HepG2 (cell line): ENCODE measurements at regions not wholly inside any gene's neighbourhood (a gene's known extent, or its start where the extent isn't known, plus 50 kb on each side); places are given as distances from the start of the nearest gene placed in this dataset.

Experiments used
- ATAC-seq: fragments of 200-7000 bp; cut with Tn5 transposase; 3 replicates; pipeline ENCODE4 v1.9.1; 2020; ENCODE audit warnings: mild to moderate bottlenecking, moderate library complexity
- BruUV-seq: library from RNA; stranded (reverse); fragments of 400-500 nt; replicated peaks from 2 replicates; lab custom pipeline; 2021; lab: Mats Ljungman, UMichigan
- CTCF ChIA-PET: fragments of 300-600 bp; formaldehyde crosslinking; extraction: SDS; loops from one replicate; lab custom pipeline; 2021; ENCODE audit warnings: low total read pairs, inconsistent platforms, low intra/inter-chr PET ratio; lab: Yijun Ruan, JAX
- POLR2A ChIA-PET: fragments of 350-600 bp; sonication (Branson Sonifier 250); formaldehyde crosslinking; loops from one replicate; lab custom pipeline; 2020; ENCODE audit warnings: antibody characterized with exemption, inconsistent platforms; lab: Yijun Ruan, JAX
- DNase-seq: peaks from one replicate; pipeline ENCODE4 v3.0.0-alpha.2; 2015; ENCODE audit warnings: low spot score
- FAIRE-seq: peaks from 3 replicates; lab custom pipeline; 2011; peaks lifted over from hg19 to GRCh38; lab: Jason Lieb, UNC
- H2AFZ ChIP-seq: one replicate; pipeline ENCODE4 v1.6.1; 2011; ENCODE audit warnings: low read length, inconsistent platforms
- H3K27ac ChIP-seq: fragments of 300-600 bp; 3 replicates; pipeline ENCODE4 v1.8.0; 2011; ENCODE audit warnings: mixed run types, mild to moderate bottlenecking, mixed read lengths, low read length, inconsistent platforms; ENCODE audit not compliant: insufficient read depth; ENCODE audit errors: extremely low read length
- H3K27me3 ChIP-seq, 2 experiments: fragments of 200-600 bp in 1 of 2; 2 replicates in 1 of 2; 3 replicates in 1 of 2; pipeline versions ENCODE4 v1.6.0 to v1.8.0; 2011; ENCODE audit warnings: low read length in 2 of 2, mild to moderate bottlenecking in 2 of 2, moderate library complexity in 2 of 2, inconsistent platforms in 1 of 2; ENCODE audit not compliant: insufficient read depth in 2 of 2, control insufficient read depth in 1 of 2
- H3K36me3 ChIP-seq, 2 experiments: fragments of 200-600 bp in 1 of 2; replicated peaks in 1 of 2; 2 replicates in 1 of 2; 3 replicates in 1 of 2; pipeline versions ENCODE4 v1.5.1 to v1.8.0; 2011; ENCODE audit warnings: low read length in 2 of 2, inconsistent platforms in 1 of 2; ENCODE audit not compliant: insufficient read depth in 2 of 2, control insufficient read depth in 1 of 2
- H3K4me1 ChIP-seq: 2 replicates; pipeline ENCODE4 v1.5.1; 2012; ENCODE audit warnings: low read length, inconsistent platforms; ENCODE audit not compliant: insufficient read depth
- H3K4me2 ChIP-seq: 2 replicates; pipeline ENCODE4 v1.6.0; 2011; ENCODE audit warnings: low read depth, low read length, inconsistent platforms
- H3K4me3 ChIP-seq, 3 experiments: fragments of 200-600 bp in 1 of 3; sonication (generic), shearing (Covaris generic) in 1 of 3; replicated peaks in 1 of 3; 2 replicates each; pipeline ENCODE4 v1.5.1; 2011 to 2016; ENCODE audit warnings: low read length in 3 of 3, inconsistent platforms in 2 of 3, low read depth in 2 of 3, mild to moderate bottlenecking in 2 of 3, control low read depth in 1 of 3, mixed read lengths in 1 of 3; ENCODE audit not compliant: insufficient read depth in 1 of 3
- H3K79me2 ChIP-seq: one replicate; pipeline ENCODE4 v1.6.1; 2011; ENCODE audit warnings: low read length, inconsistent platforms; ENCODE audit not compliant: insufficient read depth
- H3K9ac ChIP-seq: 2 replicates; pipeline ENCODE4 v1.6.0; 2011; ENCODE audit warnings: mild to moderate bottlenecking, low read depth, low read length, inconsistent platforms; ENCODE audit not compliant: insufficient read depth
- H3K9me3 ChIP-seq: 2 replicates; pipeline ENCODE4 v1.5.1; 2012; ENCODE audit warnings: mild to moderate bottlenecking, low read length
- H4K20me1 ChIP-seq: 2 replicates; pipeline ENCODE4 v1.6.0; 2011; ENCODE audit warnings: inconsistent platforms, mild to moderate bottlenecking, low read length, moderate library complexity; ENCODE audit not compliant: insufficient read depth
- HMG20B ChIP-seq: conservative IDR thresholded peaks from 2 replicates; pipeline ENCODE4 v1.6.1; 2016; ENCODE audit warnings: missing genetic modification reagents, missing compliant biosample characterization
- NCOA2 ChIP-seq: sonication (generic); formaldehyde crosslinking; IDR thresholded peaks from 2 replicates; pipeline ENCODE4 v1.8.0; 2022; ENCODE audit warnings: inconsistent platforms
- NCOR1 ChIP-seq: fragments of 200-600 bp; sonication (generic); IDR thresholded peaks from 2 replicates; pipeline ENCODE4 v1.7.0; 2017; ENCODE audit warnings: antibody characterized with exemption, low read length, borderline replicate concordance
- NKX3-1 ChIP-seq: sonication (generic); formaldehyde crosslinking; IDR thresholded peaks from 2 replicates; pipeline ENCODE4 v1.5.0; 2020; ENCODE audit warnings: missing genetic modification reagents
- RARG ChIP-seq: sonication (generic); formaldehyde crosslinking; IDR thresholded peaks from 2 replicates; pipeline ENCODE4 v1.4.0; 2020; ENCODE audit warnings: low read depth, mild to moderate bottlenecking, missing genetic modification reagents
- XRCC5 ChIP-seq: fragments of 200-400 bp; formaldehyde crosslinking; optimal IDR thresholded peaks from 2 replicates; pipeline ENCODE3; 2017; ENCODE audit warnings: mild to moderate bottlenecking, low read length
- ZKSCAN1 ChIP-seq: fragments of 150-350 bp; IDR thresholded peaks from 2 replicates; pipeline ENCODE4 v1.6.1; 2014; ENCODE audit warnings: low read length
- ZNF121 ChIP-seq: sonication (generic); formaldehyde crosslinking; IDR thresholded peaks from 2 replicates; pipeline ENCODE4 v1.5.0; 2020; ENCODE audit warnings: mild to moderate bottlenecking, missing genetic modification reagents
- WGBS: methylation state at CpG from one replicate; pipeline ENCODE4 v1.1.6; 2017; ENCODE audit warnings: low lambda C conversion rate; 5-methylcytosine and 5-hydroxymethylcytosine counted together
- in situ Hi-C: cut with HindIII; loops from 2 replicates; pipeline ENCODE4 v1.10.0; 2017; ENCODE audit warnings: low pct_unique_long_range_greater_than_20kb; ENCODE audit not compliant: extremely low pct_ligation_motif_present
- intact Hi-C: fragments of 100-400 bp; cut with micrococcal nuclease; formaldehyde crosslinking; loops from one replicate; pipeline ENCODE4 v1.10.0; 2022; ENCODE audit not compliant: unreplicated experiment
- TF ChIP-seq, protein P1 (sequence below): sonication (generic); formaldehyde crosslinking; IDR thresholded peaks from 2 replicates; pipeline ENCODE4 v1.4.0; 2020; ENCODE audit warnings: missing genetic modification reagents, borderline replicate concordance
- TF ChIP-seq, protein P2 (sequence below): sonication (generic); formaldehyde crosslinking; IDR thresholded peaks from 2 replicates; pipeline ENCODE4 v1.9.0; 2021; ENCODE audit warnings: mild to moderate bottlenecking, missing genetic modification reagents
- TF ChIP-seq, protein P3 (sequence below): sonication (generic); formaldehyde crosslinking; IDR thresholded peaks from 2 replicates; pipeline ENCODE4 v1.5.0; 2020; ENCODE audit warnings: mild to moderate bottlenecking, missing genetic modification reagents

DNA sequence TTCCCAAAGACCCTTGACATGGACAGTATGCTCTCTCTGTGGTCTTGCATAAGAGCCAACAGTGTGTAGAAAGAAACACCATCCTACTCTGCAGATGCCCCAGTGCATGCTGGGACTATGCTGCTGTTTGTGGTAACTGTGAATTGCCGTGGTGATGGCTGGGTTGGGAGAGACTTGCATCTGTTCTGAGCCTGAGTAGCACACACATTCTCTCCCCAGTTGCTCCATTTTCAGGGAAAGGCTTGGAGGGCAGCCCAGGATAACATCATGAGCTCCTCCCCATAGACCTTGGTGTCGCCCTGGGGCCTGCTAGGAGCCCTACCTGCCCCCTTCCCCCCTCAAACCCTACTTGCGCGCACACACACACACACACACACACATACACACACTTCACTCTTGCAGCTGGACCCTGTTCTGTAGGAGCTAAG lies 120.9 kb upstream of the IPO9 start:
- H2AFZ ChIP-seq, result no peak overlapping the region
- H3K27ac ChIP-seq, result no peak overlapping the region
- FAIRE-seq (no peak), DNase-seq (no peak), ATAC-seq (no peak)
- BruUV-seq, result no TSS peak
- H3K9ac ChIP-seq, result no peak overlapping the region
- H4K20me1 ChIP-seq, result no peaks in the 10 kb centered on the region; the same call in 1 of the 2 replicates
- H3K9me3 ChIP-seq, result no peaks in the 10 kb centered on the region
- peaks cover 3 to 10% of the 10 kb centered on the region in 2 experiments; a peak in 1 of 5 replicates for H3K27me3 ChIP-seq
- intact Hi-C loops (no loop called here), in situ Hi-C loops (loop anchor here (5.0 kb wide), 2 partner anchors 79 to 151 kb away; no protein-coding TSS in a partner anchor)
- H3K79me2 ChIP-seq, result no peaks in the 10 kb centered on the region
- H3K4me3 ChIP-seq, result no peak overlapping the region
- CTCF ChIA-PET, result no interaction called here
- no peaks in the 10 kb centered on the region for H3K36me3 ChIP-seq
- WGBS, result 35% methylated on average over 3 of the region's 4 CpGs
- H3K4me2 ChIP-seq, result no peak overlapping the region
- peaks cover 4% of the 10 kb centered on the region; the same call in 1 of the 2 replicates for H3K4me1 ChIP-seq
- POLR2A ChIA-PET, result no interaction called here
- TF ChIP-seq HMG20B (CRISPR knock-in tag), result no peak
- TF ChIP-seq NCOA2 (CRISPR knock-in tag), result no peak
- TF ChIP-seq NKX3-1 (CRISPR knock-in tag), result no peak
- TF ChIP-seq ZNF121, result no peak
- TF ChIP-seq NCOR1, result no peak
- TF ChIP-seq, protein P1, sequence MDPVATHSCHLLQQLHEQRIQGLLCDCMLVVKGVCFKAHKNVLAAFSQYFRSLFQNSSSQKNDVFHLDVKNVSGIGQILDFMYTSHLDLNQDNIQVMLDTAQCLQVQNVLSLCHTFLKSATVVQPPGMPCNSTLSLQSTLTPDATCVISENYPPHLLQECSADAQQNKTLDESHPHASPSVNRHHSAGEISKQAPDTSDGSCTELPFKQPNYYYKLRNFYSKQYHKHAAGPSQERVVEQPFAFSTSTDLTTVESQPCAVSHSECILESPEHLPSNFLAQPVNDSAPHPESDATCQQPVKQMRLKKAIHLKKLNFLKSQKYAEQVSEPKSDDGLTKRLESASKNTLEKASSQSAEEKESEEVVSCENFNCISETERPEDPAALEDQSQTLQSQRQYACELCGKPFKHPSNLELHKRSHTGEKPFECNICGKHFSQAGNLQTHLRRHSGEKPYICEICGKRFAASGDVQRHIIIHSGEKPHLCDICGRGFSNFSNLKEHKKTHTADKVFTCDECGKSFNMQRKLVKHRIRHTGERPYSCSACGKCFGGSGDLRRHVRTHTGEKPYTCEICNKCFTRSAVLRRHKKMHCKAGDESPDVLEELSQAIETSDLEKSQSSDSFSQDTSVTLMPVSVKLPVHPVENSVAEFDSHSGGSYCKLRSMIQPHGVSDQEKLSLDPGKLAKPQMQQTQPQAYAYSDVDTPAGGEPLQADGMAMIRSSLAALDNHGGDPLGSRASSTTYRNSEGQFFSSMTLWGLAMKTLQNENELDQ (CRISPR knock-in tag), result no peak
- TF ChIP-seq RARG (CRISPR knock-in tag), result no peak
- TF ChIP-seq, protein P2, sequence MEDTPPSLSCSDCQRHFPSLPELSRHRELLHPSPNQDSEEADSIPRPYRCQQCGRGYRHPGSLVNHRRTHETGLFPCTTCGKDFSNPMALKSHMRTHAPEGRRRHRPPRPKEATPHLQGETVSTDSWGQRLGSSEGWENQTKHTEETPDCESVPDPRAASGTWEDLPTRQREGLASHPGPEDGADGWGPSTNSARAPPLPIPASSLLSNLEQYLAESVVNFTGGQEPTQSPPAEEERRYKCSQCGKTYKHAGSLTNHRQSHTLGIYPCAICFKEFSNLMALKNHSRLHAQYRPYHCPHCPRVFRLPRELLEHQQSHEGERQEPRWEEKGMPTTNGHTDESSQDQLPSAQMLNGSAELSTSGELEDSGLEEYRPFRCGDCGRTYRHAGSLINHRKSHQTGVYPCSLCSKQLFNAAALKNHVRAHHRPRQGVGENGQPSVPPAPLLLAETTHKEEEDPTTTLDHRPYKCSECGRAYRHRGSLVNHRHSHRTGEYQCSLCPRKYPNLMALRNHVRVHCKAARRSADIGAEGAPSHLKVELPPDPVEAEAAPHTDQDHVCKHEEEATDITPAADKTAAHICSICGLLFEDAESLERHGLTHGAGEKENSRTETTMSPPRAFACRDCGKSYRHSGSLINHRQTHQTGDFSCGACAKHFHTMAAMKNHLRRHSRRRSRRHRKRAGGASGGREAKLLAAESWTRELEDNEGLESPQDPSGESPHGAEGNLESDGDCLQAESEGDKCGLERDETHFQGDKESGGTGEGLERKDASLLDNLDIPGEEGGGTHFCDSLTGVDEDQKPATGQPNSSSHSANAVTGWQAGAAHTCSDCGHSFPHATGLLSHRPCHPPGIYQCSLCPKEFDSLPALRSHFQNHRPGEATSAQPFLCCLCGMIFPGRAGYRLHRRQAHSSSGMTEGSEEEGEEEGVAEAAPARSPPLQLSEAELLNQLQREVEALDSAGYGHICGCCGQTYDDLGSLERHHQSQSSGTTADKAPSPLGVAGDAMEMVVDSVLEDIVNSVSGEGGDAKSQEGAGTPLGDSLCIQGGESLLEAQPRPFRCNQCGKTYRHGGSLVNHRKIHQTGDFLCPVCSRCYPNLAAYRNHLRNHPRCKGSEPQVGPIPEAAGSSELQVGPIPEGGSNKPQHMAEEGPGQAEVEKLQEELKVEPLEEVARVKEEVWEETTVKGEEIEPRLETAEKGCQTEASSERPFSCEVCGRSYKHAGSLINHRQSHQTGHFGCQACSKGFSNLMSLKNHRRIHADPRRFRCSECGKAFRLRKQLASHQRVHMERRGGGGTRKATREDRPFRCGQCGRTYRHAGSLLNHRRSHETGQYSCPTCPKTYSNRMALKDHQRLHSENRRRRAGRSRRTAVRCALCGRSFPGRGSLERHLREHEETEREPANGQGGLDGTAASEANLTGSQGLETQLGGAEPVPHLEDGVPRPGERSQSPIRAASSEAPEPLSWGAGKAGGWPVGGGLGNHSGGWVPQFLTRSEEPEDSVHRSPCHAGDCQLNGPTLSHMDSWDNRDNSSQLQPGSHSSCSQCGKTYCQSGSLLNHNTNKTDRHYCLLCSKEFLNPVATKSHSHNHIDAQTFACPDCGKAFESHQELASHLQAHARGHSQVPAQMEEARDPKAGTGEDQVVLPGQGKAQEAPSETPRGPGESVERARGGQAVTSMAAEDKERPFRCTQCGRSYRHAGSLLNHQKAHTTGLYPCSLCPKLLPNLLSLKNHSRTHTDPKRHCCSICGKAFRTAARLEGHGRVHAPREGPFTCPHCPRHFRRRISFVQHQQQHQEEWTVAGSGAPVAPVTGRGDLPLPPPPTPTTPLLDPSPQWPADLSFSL (CRISPR knock-in tag), result no peak
- TF ChIP-seq ZKSCAN1, result no peak
- TF ChIP-seq, protein P3, sequence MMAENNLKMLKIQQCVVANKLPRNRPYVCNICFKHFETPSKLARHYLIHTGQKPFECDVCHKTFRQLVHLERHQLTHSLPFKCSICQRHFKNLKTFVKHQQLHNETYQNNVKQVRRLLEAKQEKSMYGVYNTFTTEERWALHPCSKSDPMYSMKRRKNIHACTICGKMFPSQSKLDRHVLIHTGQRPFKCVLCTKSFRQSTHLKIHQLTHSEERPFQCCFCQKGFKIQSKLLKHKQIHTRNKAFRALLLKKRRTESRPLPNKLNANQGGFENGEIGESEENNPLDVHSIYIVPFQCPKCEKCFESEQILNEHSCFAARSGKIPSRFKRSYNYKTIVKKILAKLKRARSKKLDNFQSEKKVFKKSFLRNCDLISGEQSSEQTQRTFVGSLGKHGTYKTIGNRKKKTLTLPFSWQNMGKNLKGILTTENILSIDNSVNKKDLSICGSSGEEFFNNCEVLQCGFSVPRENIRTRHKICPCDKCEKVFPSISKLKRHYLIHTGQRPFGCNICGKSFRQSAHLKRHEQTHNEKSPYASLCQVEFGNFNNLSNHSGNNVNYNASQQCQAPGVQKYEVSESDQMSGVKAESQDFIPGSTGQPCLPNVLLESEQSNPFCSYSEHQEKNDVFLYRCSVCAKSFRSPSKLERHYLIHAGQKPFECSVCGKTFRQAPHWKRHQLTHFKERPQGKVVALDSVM (CRISPR knock-in tag), result no peak
- TF ChIP-seq XRCC5, result no peak
